ENCODE measurements at regions not wholly inside any gene's neighbourhood (a gene's known extent, or its start where the extent isn't known, plus 50 kb on each side); places are given as distances from the start of the nearest gene placed in this dataset.

DNA sequence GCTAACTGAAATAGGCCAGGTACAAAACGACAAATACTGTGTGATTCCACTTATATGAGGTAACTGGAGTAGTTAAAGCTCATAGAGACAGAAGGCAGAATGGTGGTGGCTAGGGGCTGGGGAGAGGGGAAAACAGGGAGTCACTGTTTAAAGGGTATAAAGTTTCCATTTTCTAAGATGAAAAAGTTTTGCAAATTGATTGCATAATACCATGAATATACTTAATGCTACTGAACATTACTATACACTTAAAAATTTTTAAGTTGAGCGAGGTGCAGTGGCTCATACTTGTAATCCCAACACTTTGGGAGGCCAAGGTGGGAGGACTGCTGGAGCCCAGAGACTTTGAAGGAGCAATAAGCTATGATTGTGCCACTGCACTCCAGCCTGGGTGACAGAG lies 138.6 kb upstream of the ARID1B start:
- Histone ChIP-seq H2AFZ (ENCODE audit: low read depth, low read length, poor library complexity, severe bottlenecking) (no peak overlapping the region), H4K20me1 (ENCODE audit: insufficient read depth) (no peaks in the 10 kb centered on the region), H3K4me2 (ENCODE audit: low read length) (no peak overlapping the region), H3K9me3 (ENCODE audit: control insufficient read depth in 1 of 2, insufficient read depth in 1 of 2, low read depth in 1 of 2, low read length in 2 of 2) (no peaks in the 10 kb centered on the region), H3K27ac (ENCODE audit: low read depth, low read length) (no peak overlapping the region), H3K9me2 (ENCODE audit: insufficient read depth) (no peaks in the 10 kb centered on the region), H3K36me3 (ENCODE audit: control insufficient read depth in 1 of 2, insufficient read depth in 2 of 2, low read length in 2 of 2) (no peaks in the 10 kb centered on the region), H3K4me3 (replicated peaks in 1 of 2; ENCODE audit: low read depth in 1 of 2, low read length in 2 of 2) (no peak overlapping the region), H3K9ac (ENCODE audit: low read length) (no peak overlapping the region), H3K27me3 (ENCODE audit: insufficient read depth, low read length) (no peaks in the 10 kb centered on the region), H3K79me2 (ENCODE audit: insufficient read depth, low read length) (no peaks in the 10 kb centered on the region), H3K4me1 (ENCODE audit: control insufficient read depth in 1 of 2, insufficient read depth in 2 of 2, low read length in 2 of 2) (no peaks in the 10 kb centered on the region)
- TF ChIP-seq, protein P1, sequence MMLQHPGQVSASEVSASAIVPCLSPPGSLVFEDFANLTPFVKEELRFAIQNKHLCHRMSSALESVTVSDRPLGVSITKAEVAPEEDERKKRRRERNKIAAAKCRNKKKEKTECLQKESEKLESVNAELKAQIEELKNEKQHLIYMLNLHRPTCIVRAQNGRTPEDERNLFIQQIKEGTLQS (IDR thresholded peaks at IDR 0.05), result no peak
- TF ChIP-seq ZNF274 (IDR thresholded peaks at IDR 0.05; ENCODE audit: low read depth, low read length) (no peak), EZH2 (IDR thresholded peaks at IDR 0.05) (no peak), EZH2phosphoT487 (IDR thresholded peaks at IDR 0.05; ENCODE audit: borderline replicate concordance) (no peak), ZFX (IDR thresholded peaks at IDR 0.05) (no peak), JUND (IDR thresholded peaks at IDR 0.05) (no peak), SIN3A (IDR thresholded peaks at IDR 0.05; ENCODE audit: low read depth) (no peak)
- TF ChIP-seq, protein P2, sequence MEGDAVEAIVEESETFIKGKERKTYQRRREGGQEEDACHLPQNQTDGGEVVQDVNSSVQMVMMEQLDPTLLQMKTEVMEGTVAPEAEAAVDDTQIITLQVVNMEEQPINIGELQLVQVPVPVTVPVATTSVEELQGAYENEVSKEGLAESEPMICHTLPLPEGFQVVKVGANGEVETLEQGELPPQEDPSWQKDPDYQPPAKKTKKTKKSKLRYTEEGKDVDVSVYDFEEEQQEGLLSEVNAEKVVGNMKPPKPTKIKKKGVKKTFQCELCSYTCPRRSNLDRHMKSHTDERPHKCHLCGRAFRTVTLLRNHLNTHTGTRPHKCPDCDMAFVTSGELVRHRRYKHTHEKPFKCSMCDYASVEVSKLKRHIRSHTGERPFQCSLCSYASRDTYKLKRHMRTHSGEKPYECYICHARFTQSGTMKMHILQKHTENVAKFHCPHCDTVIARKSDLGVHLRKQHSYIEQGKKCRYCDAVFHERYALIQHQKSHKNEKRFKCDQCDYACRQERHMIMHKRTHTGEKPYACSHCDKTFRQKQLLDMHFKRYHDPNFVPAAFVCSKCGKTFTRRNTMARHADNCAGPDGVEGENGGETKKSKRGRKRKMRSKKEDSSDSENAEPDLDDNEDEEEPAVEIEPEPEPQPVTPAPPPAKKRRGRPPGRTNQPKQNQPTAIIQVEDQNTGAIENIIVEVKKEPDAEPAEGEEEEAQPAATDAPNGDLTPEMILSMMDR (IDR thresholded peaks at IDR 0.05 in 2 of 3, conservative IDR thresholded peaks at IDR 0.05 in 1 of 3; ENCODE audit: borderline replicate concordance in 1 of 3, insufficient read depth in 1 of 3, low read depth in 2 of 3, low read length in 2 of 3), result no peak
- TF ChIP-seq, protein P3, sequence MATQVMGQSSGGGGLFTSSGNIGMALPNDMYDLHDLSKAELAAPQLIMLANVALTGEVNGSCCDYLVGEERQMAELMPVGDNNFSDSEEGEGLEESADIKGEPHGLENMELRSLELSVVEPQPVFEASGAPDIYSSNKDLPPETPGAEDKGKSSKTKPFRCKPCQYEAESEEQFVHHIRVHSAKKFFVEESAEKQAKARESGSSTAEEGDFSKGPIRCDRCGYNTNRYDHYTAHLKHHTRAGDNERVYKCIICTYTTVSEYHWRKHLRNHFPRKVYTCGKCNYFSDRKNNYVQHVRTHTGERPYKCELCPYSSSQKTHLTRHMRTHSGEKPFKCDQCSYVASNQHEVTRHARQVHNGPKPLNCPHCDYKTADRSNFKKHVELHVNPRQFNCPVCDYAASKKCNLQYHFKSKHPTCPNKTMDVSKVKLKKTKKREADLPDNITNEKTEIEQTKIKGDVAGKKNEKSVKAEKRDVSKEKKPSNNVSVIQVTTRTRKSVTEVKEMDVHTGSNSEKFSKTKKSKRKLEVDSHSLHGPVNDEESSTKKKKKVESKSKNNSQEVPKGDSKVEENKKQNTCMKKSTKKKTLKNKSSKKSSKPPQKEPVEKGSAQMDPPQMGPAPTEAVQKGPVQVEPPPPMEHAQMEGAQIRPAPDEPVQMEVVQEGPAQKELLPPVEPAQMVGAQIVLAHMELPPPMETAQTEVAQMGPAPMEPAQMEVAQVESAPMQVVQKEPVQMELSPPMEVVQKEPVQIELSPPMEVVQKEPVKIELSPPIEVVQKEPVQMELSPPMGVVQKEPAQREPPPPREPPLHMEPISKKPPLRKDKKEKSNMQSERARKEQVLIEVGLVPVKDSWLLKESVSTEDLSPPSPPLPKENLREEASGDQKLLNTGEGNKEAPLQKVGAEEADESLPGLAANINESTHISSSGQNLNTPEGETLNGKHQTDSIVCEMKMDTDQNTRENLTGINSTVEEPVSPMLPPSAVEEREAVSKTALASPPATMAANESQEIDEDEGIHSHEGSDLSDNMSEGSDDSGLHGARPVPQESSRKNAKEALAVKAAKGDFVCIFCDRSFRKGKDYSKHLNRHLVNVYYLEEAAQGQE (IDR thresholded peaks at IDR 0.05; ENCODE audit: low read depth), result no peak
- intact Hi-C loops (cut with micrococcal nuclease), result no loop called here
- DNase-seq (ENCODE audit: low read depth, low spot score) (no peak), ATAC-seq (no peak)
- ChIA-PET POLR2A (no interaction called here), RAD21 (ENCODE audit: low non-redundant PET in 1 of 2, low total read pairs in 2 of 2, uncharacterized antibody in 2 of 2, unreplicated experiment in 2 of 2) (no interaction called here), CTCF (no interaction called here)
- no TSS peak for BruUV-seq (replicated peaks)
